PC-9 (cell line): ENCODE measurements at regions not wholly inside any gene's neighbourhood (a gene's known extent, or its start where the extent isn't known, plus 50 kb on each side); places are given as distances from the start of the nearest gene placed in this dataset.

Experiments used
- EZH2 ChIP-seq: fragments of 200-600 bp; sonication (generic); IDR thresholded peaks from 2 replicates; pipeline ENCODE4 v1.8.0; 2017; ENCODE audit warnings: antibody characterized with exemption, low read depth
- TF ChIP-seq, protein P1 (sequence below): fragments of 200-600 bp; sonication (generic); conservative IDR thresholded peaks from 2 replicates; pipeline ENCODE4 v1.6.1; 2017; ENCODE audit warnings: mixed run types, antibody characterized with exemption, mild to moderate bottlenecking, moderate library complexity

DNA sequence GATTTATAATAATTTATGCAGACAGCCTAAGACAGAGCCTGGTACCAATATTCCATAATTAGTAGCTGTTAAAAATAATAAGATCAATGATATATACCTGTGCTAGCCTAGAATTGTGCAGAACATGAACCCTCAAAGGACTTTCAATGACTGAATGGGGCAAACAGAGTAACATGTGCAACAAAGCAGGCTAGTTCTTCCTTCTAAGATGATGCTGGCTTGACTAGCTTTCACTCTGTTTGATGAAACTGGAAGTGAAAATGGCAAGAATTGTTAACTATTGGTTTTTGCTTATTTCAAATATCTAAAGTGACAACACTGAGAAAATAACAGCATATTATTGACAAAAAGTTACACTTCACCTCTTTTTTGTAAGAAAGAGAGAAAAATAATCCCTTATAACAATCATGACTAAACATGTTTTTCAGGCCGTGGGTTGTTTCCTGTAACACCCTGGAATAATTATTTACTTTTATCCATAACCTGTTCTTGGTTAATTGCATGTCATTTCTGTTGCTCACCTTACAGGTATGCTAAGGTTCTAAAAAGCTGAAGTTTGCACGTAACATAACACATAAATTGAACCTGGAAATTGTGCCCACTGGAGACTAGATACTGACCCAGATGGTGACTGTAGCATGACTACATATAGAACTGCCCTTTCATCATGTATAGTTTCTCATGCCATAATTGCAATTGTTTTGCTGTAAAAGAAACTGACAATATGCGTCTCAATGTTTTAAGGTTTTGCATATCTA, 108.7 kb downstream of the C18orf54 start:
- TF ChIP-seq EZH2: no peak
- TF ChIP-seq, protein P1, sequence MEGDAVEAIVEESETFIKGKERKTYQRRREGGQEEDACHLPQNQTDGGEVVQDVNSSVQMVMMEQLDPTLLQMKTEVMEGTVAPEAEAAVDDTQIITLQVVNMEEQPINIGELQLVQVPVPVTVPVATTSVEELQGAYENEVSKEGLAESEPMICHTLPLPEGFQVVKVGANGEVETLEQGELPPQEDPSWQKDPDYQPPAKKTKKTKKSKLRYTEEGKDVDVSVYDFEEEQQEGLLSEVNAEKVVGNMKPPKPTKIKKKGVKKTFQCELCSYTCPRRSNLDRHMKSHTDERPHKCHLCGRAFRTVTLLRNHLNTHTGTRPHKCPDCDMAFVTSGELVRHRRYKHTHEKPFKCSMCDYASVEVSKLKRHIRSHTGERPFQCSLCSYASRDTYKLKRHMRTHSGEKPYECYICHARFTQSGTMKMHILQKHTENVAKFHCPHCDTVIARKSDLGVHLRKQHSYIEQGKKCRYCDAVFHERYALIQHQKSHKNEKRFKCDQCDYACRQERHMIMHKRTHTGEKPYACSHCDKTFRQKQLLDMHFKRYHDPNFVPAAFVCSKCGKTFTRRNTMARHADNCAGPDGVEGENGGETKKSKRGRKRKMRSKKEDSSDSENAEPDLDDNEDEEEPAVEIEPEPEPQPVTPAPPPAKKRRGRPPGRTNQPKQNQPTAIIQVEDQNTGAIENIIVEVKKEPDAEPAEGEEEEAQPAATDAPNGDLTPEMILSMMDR: no peak
